ENCODE measurements at regions not wholly inside any gene's neighbourhood (a gene's known extent, or its start where the extent isn't known, plus 50 kb on each side); places are given as distances from the start of the nearest gene placed in this dataset.

- FAIRE-seq (no peak), DNase-seq (ENCODE audit: low read depth, low spot score) (no peak)
- no peaks in the 10 kb centered on the region for H3K36me3 ChIP-seq (ENCODE audit: control insufficient read depth in 2 of 2, extremely low read depth in 1 of 2, insufficient read depth in 2 of 2, low read length in 2 of 2)
- H3K27me3 ChIP-seq (ENCODE audit: control insufficient read depth, extremely low read depth, insufficient read depth, low read length): peaks cover 24% of the 10 kb centered on the region
- dilution Hi-C loops (cut with MboI; ENCODE audit: extremely low pct_ligation_motif_present, low sequenced_read_pairs): no loop called here
- H2AFZ ChIP-seq (ENCODE audit: control insufficient read depth, low read length): no peak overlapping the region
- no peaks in the 10 kb centered on the region for H3K9me3 ChIP-seq (ENCODE audit: control insufficient read depth, low read depth, low read length)
- H3K9ac ChIP-seq (ENCODE audit: control insufficient read depth, extremely low read depth, insufficient read depth, low read length): no peak overlapping the region
- TF ChIP-seq CTCF (optimal IDR thresholded peaks at IDR 0.05 in 1 of 3, IDR thresholded peaks at IDR 0.05 in 1 of 3, conservative IDR thresholded peaks at IDR 0.05 in 1 of 3; ENCODE audit: extremely low read depth in 1 of 3, insufficient read depth in 2 of 3, low read length in 3 of 3) (no peak), EZH2 (IDR thresholded peaks at IDR 0.05; ENCODE audit: low read length) (no peak)
- no peaks in the 10 kb centered on the region for H3K4me1 ChIP-seq (ENCODE audit: control insufficient read depth, extremely low read depth, insufficient read depth, low read length)
- H3K4me2 ChIP-seq (ENCODE audit: control insufficient read depth, extremely low read depth, insufficient read depth, low read depth, low read length): no peak overlapping the region
- no peaks in the 10 kb centered on the region for H3K9me1 ChIP-seq (ENCODE audit: control insufficient read depth, extremely low read depth, insufficient read depth, low read length)
- no peak overlapping the region for H3K4me3 ChIP-seq (ENCODE audit: control insufficient read depth in 2 of 3, extremely low read depth in 1 of 3, insufficient read depth in 2 of 3, low read depth in 1 of 3, low read length in 3 of 3)
- no peaks in the 10 kb centered on the region for H4K20me1 ChIP-seq (ENCODE audit: control insufficient read depth, extremely low read depth, insufficient read depth, low read length)
- H3K27ac ChIP-seq (ENCODE audit: control insufficient read depth, insufficient read depth, low read length): no peak overlapping the region
- no peaks in the 10 kb centered on the region for H3K79me2 ChIP-seq (ENCODE audit: control insufficient read depth, insufficient read depth, low read length)
These were observed 51.1 kb upstream of the OLIG2 start for GRCh38 chr21:32974653-32975052.

- TF ChIP-seq EZH2 (IDR thresholded peaks at IDR 0.05; ENCODE audit: low read length): no peak
- dilution Hi-C loops (cut with MboI; ENCODE audit: extremely low pct_ligation_motif_present, low sequenced_read_pairs): no loop called here
These were observed 49.8 kb upstream of the OLIG2 start for GRCh38 chr21:32975811-32976431.

More at GRCh38 chr21:32975811-32976431, 49.8 kb upstream of the OLIG2 start:
- no peaks in the 10 kb centered on the region for H4K20me1 ChIP-seq (ENCODE audit: control insufficient read depth, extremely low read depth, insufficient read depth, low read length)
- H3K4me2 ChIP-seq (ENCODE audit: control insufficient read depth, extremely low read depth, insufficient read depth, low read depth, low read length): no peak overlapping the region
- no peaks in the 10 kb centered on the region for H3K9me3 ChIP-seq (ENCODE audit: control insufficient read depth, low read depth, low read length)
- no peaks in the 10 kb centered on the region for H3K79me2 ChIP-seq (ENCODE audit: control insufficient read depth, insufficient read depth, low read length)
- H3K36me3 ChIP-seq (ENCODE audit: control insufficient read depth in 2 of 2, extremely low read depth in 1 of 2, insufficient read depth in 2 of 2, low read length in 2 of 2): no peaks in the 10 kb centered on the region
- no peak overlapping the region for H2AFZ ChIP-seq (ENCODE audit: control insufficient read depth, low read length)
- DNase-seq (ENCODE audit: low read depth, low spot score) (no peak), FAIRE-seq (no peak)
- H3K27ac ChIP-seq (ENCODE audit: control insufficient read depth, insufficient read depth, low read length): no peak overlapping the region
- H3K9ac ChIP-seq (ENCODE audit: control insufficient read depth, extremely low read depth, insufficient read depth, low read length): no peak overlapping the region
- H3K4me1 ChIP-seq (ENCODE audit: control insufficient read depth, extremely low read depth, insufficient read depth, low read length): no peaks in the 10 kb centered on the region
- no peaks in the 10 kb centered on the region for H3K9me1 ChIP-seq (ENCODE audit: control insufficient read depth, extremely low read depth, insufficient read depth, low read length)
- peaks cover 26% of the 10 kb centered on the region for H3K27me3 ChIP-seq (ENCODE audit: control insufficient read depth, extremely low read depth, insufficient read depth, low read length)
- no peak overlapping the region for H3K4me3 ChIP-seq (ENCODE audit: control insufficient read depth in 2 of 3, extremely low read depth in 1 of 3, insufficient read depth in 2 of 3, low read depth in 1 of 3, low read length in 3 of 3)

Small RNA genes in the stretch of these regions (small RNA-seq; reads per million reads assigned to genes)
- 0 reads per million in 3 experiments for gene RF00156 (ENCODE audit: insufficient read length in 3 of 3, low read depth in 3 of 3, low replicate concordance in 1 of 3)

Measured in keratinocyte (primary cell).